ENCODE measurements at regions not wholly inside any gene's neighbourhood (a gene's known extent, or its start where the extent isn't known, plus 50 kb on each side); places are given as distances from the start of the nearest gene placed in this dataset.

DNA sequence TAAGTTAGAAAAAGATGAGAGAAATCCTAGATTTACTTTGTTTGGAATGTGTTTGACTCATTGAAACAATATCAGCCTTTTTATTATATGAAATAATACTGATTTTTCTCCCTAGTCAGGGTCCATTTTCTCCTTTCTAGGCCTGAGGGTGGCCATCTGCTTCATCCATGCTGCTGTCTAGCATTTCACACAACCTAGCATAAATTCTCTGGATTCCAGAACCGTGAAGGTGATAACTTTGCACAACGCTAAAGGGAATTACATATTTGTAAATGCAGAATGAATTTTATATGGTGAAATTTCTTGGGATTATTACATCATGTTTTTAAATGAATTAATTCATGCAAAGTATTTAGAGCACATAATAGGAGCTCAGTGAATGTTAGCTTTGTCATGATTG is 505.1 kb downstream of the INHBA start:
- H3K9me3 ChIP-seq = no peaks in the 10 kb centered on the region
- H3K27ac ChIP-seq = no peak overlapping the region
- no peak for ATAC-seq (ENCODE audit: insufficient number of reproducible peaks, low FRiP score, low read depth)
- TF ChIP-seq CTCF (IDR thresholded peaks at IDR 0.05) = no peak
- H3K36me3 ChIP-seq = no peaks in the 10 kb centered on the region
- H3K27me3 ChIP-seq (replicated peaks; ENCODE audit: insufficient read depth) = no peaks in the 10 kb centered on the region
- no peaks in the 10 kb centered on the region for H3K4me1 ChIP-seq (ENCODE audit: control insufficient read depth in 1 of 2, low read depth in 2 of 2)
- no peak overlapping the region for H3K4me3 ChIP-seq
- no peak for DNase-seq (ENCODE audit: low spot score)

DNA sequence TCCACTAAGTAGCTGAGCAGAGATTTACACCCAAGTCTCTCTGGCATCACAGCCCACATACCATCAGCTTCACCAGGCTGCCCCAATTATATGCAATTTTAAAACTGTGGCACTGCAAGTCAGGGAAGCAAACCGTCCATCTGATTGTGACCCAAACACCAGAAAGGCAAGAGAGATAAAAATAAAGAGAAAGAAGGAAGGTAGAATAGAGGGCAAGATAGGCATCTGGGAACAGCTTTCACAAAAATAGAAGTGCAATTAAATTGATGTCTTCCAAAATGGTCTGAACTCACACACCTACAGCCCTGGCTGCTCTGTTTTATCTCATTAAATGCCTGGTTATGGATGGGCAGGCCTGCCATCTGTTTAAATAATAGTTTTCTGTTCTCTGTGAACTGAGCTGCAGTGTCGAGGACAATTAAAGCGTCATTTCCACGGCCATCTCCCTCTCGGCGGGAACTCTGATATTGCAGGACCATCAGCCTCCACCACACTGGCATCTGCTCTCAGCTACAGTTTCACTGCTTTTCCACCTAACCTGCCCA is 509.1 kb downstream of the INHBA start:
- peaks cover 11 to 21% of the 10 kb centered on the region in 2 donors for H3K4me1 ChIP-seq (ENCODE audit: control insufficient read depth in 1 of 2, low read depth in 2 of 2)
- no peak overlapping the region for H3K4me3 ChIP-seq
- H3K27ac ChIP-seq = no peak overlapping the region
- H3K36me3 ChIP-seq = no peaks in the 10 kb centered on the region
- no peak for DNase-seq (ENCODE audit: low spot score)
- TF ChIP-seq CTCF (IDR thresholded peaks at IDR 0.05) = no peak
- H3K27me3 ChIP-seq (replicated peaks; ENCODE audit: insufficient read depth) = no peaks in the 10 kb centered on the region
- no peak for ATAC-seq (ENCODE audit: insufficient number of reproducible peaks, low FRiP score, low read depth)
- no peaks in the 10 kb centered on the region for H3K9me3 ChIP-seq

DNA sequence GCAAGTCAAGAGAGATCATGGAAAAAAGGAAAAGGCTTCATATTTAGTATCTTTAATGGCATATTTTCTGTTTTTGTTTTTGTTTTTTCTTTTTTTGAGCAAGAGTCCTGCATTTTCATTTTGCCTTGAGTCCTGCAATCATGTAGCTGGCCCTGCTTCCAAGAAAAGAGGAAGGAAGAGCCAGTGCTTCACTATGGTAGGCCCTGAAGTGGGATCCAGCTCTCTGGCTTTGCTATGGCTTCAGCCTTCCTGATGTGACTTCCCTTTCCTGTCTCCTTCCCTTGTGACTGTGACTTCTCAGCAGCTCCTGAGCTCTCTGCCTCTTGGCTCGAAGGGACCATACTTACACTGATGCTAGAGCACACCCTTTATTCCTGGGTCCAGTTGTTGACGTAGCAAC is 512.3 kb downstream of the INHBA start:
- H3K27ac ChIP-seq = peak overlapping the region in 1 of 2 donors; percentile 22
- H3K36me3 ChIP-seq = no peaks in the 10 kb centered on the region
- H3K9me3 ChIP-seq = no peaks in the 10 kb centered on the region
- H3K4me1 ChIP-seq (ENCODE audit: control insufficient read depth in 1 of 2, low read depth in 2 of 2) = peaks cover 20 to 33% of the 10 kb centered on the region in 2 donors
- DNase-seq (ENCODE audit: low spot score) (no peak), ATAC-seq (ENCODE audit: insufficient number of reproducible peaks, low FRiP score, low read depth) (no peak)
- no peak overlapping the region for H3K4me3 ChIP-seq
- H3K27me3 ChIP-seq (replicated peaks; ENCODE audit: insufficient read depth) = no peaks in the 10 kb centered on the region
- TF ChIP-seq CTCF (IDR thresholded peaks at IDR 0.05) = no peak

DNA sequence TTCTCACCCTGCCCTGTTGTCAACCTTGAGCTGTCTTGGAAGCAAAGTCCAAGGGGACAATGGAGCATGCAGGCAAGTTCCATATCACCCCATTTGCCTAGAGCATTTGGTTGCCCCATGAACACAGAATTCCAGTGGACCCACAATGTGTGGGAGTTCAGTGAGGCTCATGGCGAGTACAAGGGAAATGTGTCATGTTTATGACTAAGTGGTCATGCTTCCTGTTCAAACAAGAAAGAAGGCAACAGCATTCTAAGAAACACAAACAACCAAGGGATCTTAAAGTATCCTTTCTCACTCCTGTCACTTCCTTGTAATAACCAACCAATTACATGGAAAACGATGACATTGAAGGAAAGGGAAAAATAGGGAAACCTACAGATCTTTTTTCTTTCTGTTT is 513.0 kb downstream of the INHBA start:
- Histone ChIP-seq H3K36me3 (no peaks in the 10 kb centered on the region), H3K4me3 (no peak overlapping the region), H3K4me1 (ENCODE audit: control insufficient read depth in 1 of 2, low read depth in 2 of 2) (peaks cover 20 to 33% of the 10 kb centered on the region in 2 donors), H3K9me3 (no peaks in the 10 kb centered on the region), H3K27me3 (replicated peaks; ENCODE audit: insufficient read depth) (no peaks in the 10 kb centered on the region), H3K27ac (peak overlapping the region in 1 of 2 donors; percentile 8)
- TF ChIP-seq CTCF (IDR thresholded peaks at IDR 0.05) = no peak
- no peak for DNase-seq (ENCODE audit: low spot score)
- ATAC-seq (ENCODE audit: insufficient number of reproducible peaks, low FRiP score, low read depth) = peak; percentile 39

DNA sequence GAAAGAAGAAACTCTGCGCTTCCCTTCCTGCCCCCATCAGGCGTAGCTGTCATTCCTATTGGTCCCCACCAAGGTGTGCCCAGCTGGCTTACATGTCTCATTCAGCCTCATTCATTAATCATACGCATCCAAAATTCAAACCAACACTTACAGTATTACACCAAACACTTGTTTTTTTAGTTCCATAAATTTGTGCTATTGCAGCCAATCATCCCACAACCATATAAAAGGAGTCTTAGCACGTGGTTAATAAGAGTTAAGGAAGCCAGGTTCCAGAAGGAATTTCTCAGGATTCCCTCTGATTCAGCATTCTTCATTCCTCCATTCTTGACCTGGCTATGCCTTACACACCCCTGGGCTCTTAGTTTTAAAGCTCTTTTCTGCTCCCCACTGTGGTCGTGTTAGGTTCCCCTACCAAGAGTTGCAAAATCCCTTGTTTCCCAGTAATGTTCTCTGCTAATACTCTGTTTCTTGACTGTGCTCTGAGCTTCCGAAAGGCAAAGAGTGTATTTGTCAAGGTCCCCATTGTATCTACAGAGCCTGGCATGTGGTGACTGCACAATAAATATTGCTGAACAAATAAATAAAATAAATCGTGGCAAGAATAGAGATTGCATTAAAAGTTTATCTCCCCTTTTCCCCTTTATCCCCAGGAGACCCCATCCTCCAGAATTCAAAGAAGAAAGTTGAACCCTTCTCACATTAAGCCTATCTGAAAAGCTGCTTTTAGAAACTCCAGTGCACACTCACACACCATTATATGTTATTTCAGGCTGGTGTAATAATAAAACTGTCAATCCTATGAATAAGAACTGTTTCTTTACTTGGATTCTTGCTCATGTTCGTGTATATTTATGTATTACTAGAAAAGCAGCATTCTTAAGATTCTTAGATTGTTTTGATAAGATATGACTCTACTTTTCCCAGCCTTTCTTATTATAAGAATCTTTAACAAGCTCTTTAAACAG is 514.4 kb downstream of the INHBA start:
- Histone ChIP-seq H3K27ac (peak overlapping the region in 1 of 2 donors; percentile 36), H3K4me1 (ENCODE audit: control insufficient read depth in 1 of 2, low read depth in 2 of 2) (peaks cover 20 to 33% of the 10 kb centered on the region in 2 donors), H3K36me3 (no peaks in the 10 kb centered on the region), H3K4me3 (no peak overlapping the region), H3K27me3 (replicated peaks; ENCODE audit: insufficient read depth) (no peaks in the 10 kb centered on the region), H3K9me3 (no peaks in the 10 kb centered on the region)
- TF ChIP-seq CTCF (IDR thresholded peaks at IDR 0.05) = no peak
- no peak for ATAC-seq (ENCODE audit: insufficient number of reproducible peaks, low FRiP score, low read depth)
- DNase-seq (ENCODE audit: low spot score) = no peak
